ENCODE measurements at regions not wholly inside any gene's neighbourhood (a gene's known extent, or its start where the extent isn't known, plus 50 kb on each side); places are given as distances from the start of the nearest gene placed in this dataset.
A peak's percentile ranks its signal among the peaks of the same experiment; 100 is the strongest.

DNA sequence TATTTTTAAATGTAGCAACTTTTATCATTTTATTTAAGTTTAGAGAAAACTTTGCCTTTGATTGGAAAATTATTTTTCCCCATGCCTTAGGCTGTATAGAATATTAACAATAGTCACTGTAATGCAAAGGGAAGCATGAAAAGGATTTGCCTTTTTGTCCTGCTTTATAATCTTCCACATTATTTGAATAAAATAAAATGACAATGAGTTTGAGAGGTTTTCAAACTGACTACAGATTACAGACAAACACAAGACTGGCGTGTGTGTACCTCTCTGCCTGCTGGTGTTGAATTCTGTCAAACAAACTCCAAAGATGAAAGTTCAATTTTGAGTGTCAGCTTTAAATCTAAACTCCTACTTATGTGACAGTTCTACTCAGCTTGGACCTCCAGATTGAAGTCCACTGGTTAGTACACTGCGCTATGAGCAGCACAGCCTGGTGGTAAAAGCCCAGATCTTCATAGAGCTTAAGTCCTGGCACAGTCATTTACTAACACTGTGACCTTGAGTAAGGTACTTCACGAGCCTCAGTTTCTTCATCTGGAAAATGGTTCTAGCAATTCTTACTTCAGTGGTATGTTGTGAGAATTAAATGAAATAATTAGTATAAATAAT lies 98.3 kb upstream of the CPNE8 start:
- Histone ChIP-seq H3K27me3 (no peaks in the 10 kb centered on the region), H3K36me3 (no peaks in the 10 kb centered on the region), H3K4me1 (no peaks in the 10 kb centered on the region), H3K4me3 (no peak overlapping the region), H3K9me3 (replicated peaks) (no peaks in the 10 kb centered on the region; the same call in 1 of the 2 replicates), H3K27ac (no peak overlapping the region)
- no peak for DNase-seq

DNA sequence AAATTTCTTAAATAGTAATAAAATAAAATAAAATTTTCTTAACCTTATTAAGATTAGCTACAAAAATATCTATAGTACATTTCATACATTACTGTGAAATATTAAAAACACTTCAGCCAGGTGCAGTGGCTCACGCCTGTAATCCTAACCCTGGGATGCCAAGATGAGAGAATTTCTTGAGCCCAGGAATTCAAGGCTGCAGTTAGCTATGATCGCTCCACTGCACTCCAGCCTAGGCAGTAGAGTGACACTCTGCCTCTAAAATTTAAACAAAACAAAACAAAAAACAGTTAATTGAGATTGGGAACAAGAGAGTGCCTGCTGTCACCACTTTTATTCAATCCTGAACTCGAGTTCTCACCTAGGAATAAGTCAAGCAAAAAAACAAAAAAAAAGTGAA lies 95.0 kb upstream of the CPNE8 start:
- no peak for DNase-seq
- H3K4me3 ChIP-seq: no peak overlapping the region
- H3K27ac ChIP-seq: no peak overlapping the region
- no peaks in the 10 kb centered on the region for H3K4me1 ChIP-seq
- H3K9me3 ChIP-seq (replicated peaks): no peaks in the 10 kb centered on the region; the same call in 1 of the 2 replicates
- H3K36me3 ChIP-seq: no peaks in the 10 kb centered on the region
- no peaks in the 10 kb centered on the region for H3K27me3 ChIP-seq

DNA sequence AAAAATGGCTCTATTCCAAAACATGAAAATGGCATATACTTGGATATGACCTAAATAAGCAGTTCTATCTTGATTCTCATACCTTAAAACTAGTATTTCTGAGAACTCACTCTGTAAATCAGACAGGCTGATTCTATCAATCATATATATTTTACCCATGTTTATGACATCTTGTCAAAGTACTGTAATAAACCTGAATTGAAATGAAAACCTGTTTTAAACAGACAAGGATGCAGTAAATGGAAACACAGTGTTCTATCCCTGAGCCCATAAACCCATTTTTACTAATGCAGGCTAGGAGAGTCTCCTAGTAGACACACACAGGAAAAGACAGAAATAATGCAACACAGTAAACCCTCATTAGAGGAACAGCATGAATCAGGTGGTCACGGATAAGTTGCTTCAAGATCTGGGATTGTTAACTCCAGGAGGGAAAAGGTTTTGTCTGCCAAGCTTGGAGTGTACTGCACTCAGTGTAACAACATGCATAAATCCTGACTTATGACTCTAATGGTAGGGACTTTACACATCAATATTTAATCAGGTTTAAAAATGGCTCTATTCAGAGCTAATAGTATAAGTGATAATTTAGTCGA lies 93.6 kb upstream of the CPNE8 start:
- Histone ChIP-seq H3K36me3 (no peaks in the 10 kb centered on the region), H3K4me3 (no peak overlapping the region), H3K27me3 (no peaks in the 10 kb centered on the region), H3K27ac (no peak overlapping the region), H3K9me3 (replicated peaks) (no peaks in the 10 kb centered on the region; the same call in 1 of the 2 replicates), H3K4me1 (no peaks in the 10 kb centered on the region)
- no peak for DNase-seq

DNA sequence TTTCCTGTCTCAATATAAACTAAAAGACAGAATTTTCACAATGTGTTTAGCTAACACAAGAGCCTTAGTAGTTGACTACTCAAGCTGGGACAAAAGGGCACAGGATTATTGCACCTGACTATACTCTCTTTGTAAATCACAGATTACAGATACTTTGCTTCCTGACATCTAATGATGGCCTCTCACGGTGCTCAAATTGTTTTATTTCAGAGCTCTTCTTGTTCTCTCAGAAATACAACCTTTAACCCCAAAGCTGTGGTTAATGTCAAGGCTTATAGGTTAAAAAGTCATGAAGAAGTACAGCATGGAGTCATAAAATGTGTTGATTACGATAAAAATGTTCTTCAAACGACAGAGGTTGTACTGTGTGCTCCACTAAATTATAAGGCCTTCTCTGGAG lies 89.9 kb upstream of the CPNE8 start:
- H3K27ac ChIP-seq: no peak overlapping the region
- DNase-seq: no peak
- no peaks in the 10 kb centered on the region for H3K27me3 ChIP-seq
- H3K36me3 ChIP-seq: no peaks in the 10 kb centered on the region
- H3K4me3 ChIP-seq: no peak overlapping the region
- H3K4me1 ChIP-seq: no peaks in the 10 kb centered on the region
- H3K9me3 ChIP-seq (replicated peaks): no peaks in the 10 kb centered on the region; the same call in 1 of the 2 replicates

DNA sequence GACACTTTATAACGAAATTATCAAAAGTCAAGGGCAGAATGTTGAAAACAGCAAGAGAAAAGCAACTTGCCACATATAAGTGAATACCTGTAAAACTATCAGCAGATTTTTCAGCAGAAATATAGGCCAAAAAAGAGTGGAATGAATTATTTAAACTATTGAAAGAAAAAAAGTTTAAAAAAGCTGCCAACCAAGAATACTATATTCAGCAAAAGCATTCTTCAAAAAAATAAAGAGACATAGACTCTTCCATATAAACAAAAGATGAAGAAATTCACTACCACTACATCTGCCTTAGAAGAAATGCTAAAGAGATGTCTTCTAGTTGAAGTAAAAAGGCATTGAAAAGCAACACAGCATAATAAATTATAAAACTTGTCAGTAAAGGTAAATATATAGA lies 80.6 kb upstream of the CPNE8 start:
- no peaks in the 10 kb centered on the region for H3K4me1 ChIP-seq
- DNase-seq: no peak
- no peaks in the 10 kb centered on the region for H3K27me3 ChIP-seq
- no peak overlapping the region for H3K4me3 ChIP-seq
- no peaks in the 10 kb centered on the region for H3K9me3 ChIP-seq (replicated peaks)
- H3K27ac ChIP-seq: no peak overlapping the region
- no peaks in the 10 kb centered on the region for H3K36me3 ChIP-seq

DNA sequence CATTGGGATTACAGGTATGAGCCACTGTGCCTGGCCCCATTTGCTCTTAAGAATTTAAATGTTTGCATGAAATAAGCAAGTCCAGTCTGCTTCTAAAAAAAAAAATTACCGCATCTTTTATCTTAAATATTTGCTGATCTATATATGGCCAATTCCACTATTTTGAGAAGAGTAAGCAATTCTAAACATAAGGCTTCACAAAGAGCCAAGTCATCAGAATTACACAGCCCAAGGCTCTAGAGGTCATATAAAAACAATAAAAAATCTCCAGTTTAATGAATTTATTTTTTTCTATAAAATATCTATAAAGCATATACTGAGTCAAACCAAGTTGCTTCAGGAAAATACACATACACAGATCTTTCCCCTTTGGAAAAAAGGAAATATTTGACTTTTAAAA lies 79.0 kb upstream of the CPNE8 start:
- Histone ChIP-seq H3K9me3 (replicated peaks) (no peaks in the 10 kb centered on the region), H3K4me3 (no peak overlapping the region), H3K27ac (no peak overlapping the region), H3K4me1 (no peaks in the 10 kb centered on the region), H3K27me3 (no peaks in the 10 kb centered on the region), H3K36me3 (no peaks in the 10 kb centered on the region)
- DNase-seq: no peak

DNA sequence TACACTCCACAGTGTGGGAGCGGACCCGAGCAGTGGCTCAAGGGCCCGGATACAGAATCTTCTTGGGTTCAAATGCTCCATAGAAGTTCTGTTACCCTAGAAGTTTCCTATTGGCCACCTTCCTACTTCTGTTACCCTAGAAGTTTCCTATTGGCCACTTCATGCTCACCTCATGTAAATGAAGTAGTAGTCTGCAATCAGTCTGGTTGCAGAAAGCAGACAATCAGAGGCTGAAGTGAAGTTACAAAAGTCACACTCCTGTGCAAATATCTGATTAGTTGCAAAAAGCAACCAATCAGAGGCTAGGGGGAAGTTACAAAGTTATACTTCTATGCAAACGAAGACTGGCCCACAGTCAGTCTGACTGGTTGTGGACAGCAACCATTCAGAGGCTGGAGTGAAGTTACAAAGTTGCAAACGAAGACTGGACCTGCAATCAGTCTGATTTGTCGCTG lies 77.8 kb upstream of the CPNE8 start:
- Histone ChIP-seq H3K27me3 (no peaks in the 10 kb centered on the region), H3K36me3 (no peaks in the 10 kb centered on the region), H3K27ac (no peak overlapping the region), H3K4me1 (no peaks in the 10 kb centered on the region), H3K9me3 (replicated peaks) (no peaks in the 10 kb centered on the region), H3K4me3 (peak overlapping the region; percentile 15)
- peak in 1 of 2 experiments; percentile 11 for DNase-seq

DNA sequence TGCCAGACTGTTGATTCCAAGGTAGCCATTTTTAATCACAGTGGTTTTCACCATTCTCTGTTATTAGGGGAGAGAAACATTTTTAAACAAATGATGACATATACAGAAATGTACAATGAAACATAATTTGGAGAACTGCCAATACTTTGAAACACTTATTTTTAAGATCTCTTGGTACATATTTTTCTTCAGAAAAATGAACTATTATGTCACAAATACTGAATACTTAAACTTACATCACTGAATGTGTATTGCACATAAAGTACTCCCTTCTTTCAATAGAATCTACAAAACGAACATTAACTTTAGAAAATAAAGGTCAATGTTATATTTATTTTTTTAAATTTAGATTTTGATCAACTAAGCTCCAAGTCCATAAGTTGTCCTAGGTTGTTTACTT lies 71.7 kb upstream of the CPNE8 start:
- Histone ChIP-seq H3K4me1 (no peaks in the 10 kb centered on the region), H3K9me3 (replicated peaks) (no peaks in the 10 kb centered on the region), H3K27me3 (no peaks in the 10 kb centered on the region), H3K4me3 (no peak overlapping the region), H3K27ac (no peak overlapping the region), H3K36me3 (no peaks in the 10 kb centered on the region)
- no peak for DNase-seq

DNA sequence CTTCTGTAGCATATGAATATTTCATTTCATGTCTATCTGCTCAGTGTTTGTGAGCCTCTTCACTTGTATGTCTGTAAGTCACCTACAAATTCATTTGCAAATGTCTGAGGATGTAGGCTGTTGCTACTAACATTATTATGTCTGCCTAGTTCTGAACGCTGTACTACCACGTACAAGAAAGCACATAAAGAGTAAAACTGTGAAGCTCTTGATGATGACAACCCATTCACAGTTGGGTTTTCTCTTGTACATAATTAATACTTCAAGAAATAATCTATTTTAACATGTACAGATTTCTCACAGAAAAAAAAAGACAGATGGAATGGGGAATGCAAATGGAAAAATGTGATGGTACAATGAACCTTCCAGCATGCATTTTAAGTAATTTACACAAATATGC lies 64.3 kb upstream of the CPNE8 start:
- H3K4me3 ChIP-seq: no peak overlapping the region
- no peak overlapping the region for H3K27ac ChIP-seq
- no peak for DNase-seq
- H3K9me3 ChIP-seq (replicated peaks): no peaks in the 10 kb centered on the region
- H3K36me3 ChIP-seq: no peaks in the 10 kb centered on the region
- no peaks in the 10 kb centered on the region for H3K4me1 ChIP-seq
- H3K27me3 ChIP-seq: no peaks in the 10 kb centered on the region

DNA sequence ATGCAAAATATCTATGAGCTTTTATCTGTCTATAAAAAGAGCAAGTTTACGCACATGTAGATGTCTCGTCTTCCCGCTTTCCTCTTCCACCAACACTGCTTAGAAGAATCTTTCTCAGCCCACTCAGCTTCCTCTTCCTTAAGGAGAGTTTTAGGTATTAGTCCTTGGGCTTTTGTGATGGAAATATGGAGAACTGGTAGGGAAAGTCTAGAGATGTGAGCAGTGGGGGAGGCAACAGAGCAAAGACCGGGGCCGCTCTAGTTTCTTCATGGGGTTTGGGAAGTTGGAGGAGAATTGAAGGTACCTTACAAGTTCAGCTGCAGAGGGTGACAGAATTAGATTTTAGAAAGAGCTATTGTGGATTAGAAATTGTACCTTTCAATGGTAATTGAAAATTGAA lies 56.3 kb upstream of the CPNE8 start:
- H3K4me3 ChIP-seq: no peak overlapping the region
- H3K27me3 ChIP-seq: no peaks in the 10 kb centered on the region
- peaks cover 6% of the 10 kb centered on the region for H3K4me1 ChIP-seq
- no peaks in the 10 kb centered on the region for H3K36me3 ChIP-seq
- no peak overlapping the region for H3K27ac ChIP-seq
- DNase-seq: no peak
- H3K9me3 ChIP-seq (replicated peaks): no peaks in the 10 kb centered on the region

DNA sequence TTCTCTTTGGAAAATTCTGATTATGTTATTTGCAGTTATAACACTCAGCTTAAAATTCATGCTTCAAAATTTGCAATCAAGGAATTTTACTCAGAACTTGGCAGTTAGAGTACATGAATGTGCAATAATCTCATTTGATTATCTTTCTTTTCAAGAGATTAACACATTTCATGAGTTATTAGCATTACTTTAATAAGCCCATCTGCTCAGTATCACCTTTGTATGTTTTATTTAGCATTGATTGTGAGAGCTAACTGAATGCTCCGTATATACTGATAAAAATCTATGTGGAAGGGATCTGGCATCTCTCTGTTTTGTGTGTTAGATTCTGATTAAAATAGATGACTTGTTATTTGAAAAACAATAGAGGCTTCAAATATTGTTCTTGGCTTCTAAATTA lies 55.6 kb upstream of the CPNE8 start:
- no peak overlapping the region for H3K27ac ChIP-seq

DNA sequence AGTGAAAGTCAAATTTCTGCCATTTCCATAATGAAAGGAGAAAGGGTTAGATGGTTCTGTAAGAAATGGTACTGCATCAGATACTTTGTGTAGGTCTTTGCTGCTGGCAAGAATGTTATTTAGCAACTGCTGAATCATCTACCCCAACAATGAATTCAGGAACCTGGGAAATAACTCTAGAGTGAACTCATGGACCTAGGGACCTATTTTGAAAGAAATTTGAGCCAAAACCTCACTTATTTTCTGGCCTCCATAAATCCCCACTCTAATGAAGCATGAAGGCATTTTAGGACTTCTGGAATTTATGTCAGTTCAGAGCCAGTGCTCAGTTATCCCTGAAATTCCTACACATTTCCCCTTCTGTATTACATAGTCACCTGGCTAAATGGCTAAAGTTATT lies 50.9 kb upstream of the CPNE8 start:
- Histone ChIP-seq H3K36me3 (no peaks in the 10 kb centered on the region), H3K4me3 (no peak overlapping the region)

More for the DNA sequence above, 55.6 kb upstream of the CPNE8 start:
- no peak for DNase-seq
- peaks cover 12% of the 10 kb centered on the region for H3K4me1 ChIP-seq
- no peaks in the 10 kb centered on the region for H3K27me3 ChIP-seq
- H3K4me3 ChIP-seq: no peak overlapping the region
- no peaks in the 10 kb centered on the region for H3K9me3 ChIP-seq (replicated peaks)
- H3K36me3 ChIP-seq: no peaks in the 10 kb centered on the region

More for the DNA sequence above, 50.9 kb upstream of the CPNE8 start:
- H3K4me1 ChIP-seq: peaks cover 19% of the 10 kb centered on the region
- peak; percentile 7 to 39 for DNase-seq
- peak overlapping the region; percentile 41 for H3K27ac ChIP-seq
- H3K27me3 ChIP-seq: no peaks in the 10 kb centered on the region
- no peaks in the 10 kb centered on the region for H3K9me3 ChIP-seq (replicated peaks)
